ENCODE measurements at regions not wholly inside any gene's neighbourhood (a gene's known extent, or its start where the extent isn't known, plus 50 kb on each side); places are given as distances from the start of the nearest gene placed in this dataset.

DNA sequence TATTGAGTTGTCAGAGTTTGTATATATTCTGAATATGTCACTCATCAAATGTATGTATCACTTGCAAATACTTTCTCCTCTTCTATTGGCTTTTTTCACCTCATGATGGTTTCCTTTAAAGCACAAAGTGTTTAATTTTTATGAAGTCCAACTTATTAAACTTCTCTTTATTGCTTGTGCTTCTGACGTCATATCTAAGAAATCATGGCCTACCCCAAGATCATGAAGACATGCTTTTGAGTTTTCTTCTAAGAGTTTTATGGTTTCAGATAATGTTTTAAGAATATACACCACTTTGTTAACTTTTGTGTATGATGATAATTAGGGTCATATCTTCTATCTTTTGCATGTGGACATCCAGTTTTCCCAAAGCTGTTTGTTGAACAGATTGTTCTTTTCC is 417.2 kb upstream of the ATP10A start:
- no peak overlapping the region for H3K4me2 ChIP-seq
- no peak for TF ChIP-seq CEBPB (IDR thresholded peaks at IDR 0.05)
- TF ChIP-seq, protein P1, sequence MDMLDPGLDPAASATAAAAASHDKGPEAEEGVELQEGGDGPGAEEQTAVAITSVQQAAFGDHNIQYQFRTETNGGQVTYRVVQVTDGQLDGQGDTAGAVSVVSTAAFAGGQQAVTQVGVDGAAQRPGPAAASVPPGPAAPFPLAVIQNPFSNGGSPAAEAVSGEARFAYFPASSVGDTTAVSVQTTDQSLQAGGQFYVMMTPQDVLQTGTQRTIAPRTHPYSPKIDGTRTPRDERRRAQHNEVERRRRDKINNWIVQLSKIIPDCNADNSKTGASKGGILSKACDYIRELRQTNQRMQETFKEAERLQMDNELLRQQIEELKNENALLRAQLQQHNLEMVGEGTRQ (IDR thresholded peaks at IDR 0.05), result no peak
- no peak for TF ChIP-seq JUN (IDR thresholded peaks at IDR 0.05)
- no peak for TF ChIP-seq ZNF302 (CRISPR knock-in tag; IDR thresholded peaks at IDR 0.05)
- TF ChIP-seq KDM1A (IDR thresholded peaks at IDR 0.05; ENCODE audit: low read depth), result no peak
- TF ChIP-seq HOXA7 (CRISPR knock-in tag; IDR thresholded peaks at IDR 0.05), result no peak
- TF ChIP-seq ZC3H11A (IDR thresholded peaks at IDR 0.05), result no peak
- TF ChIP-seq FOSL2 (IDR thresholded peaks at IDR 0.05), result no peak
- no peak for TF ChIP-seq FOSL2 (CRISPR knock-in tag; IDR thresholded peaks at IDR 0.05)
- TF ChIP-seq CBX8 (IDR thresholded peaks at IDR 0.05), result no peak
- no peak for TF ChIP-seq NFE2L2 (conservative IDR thresholded peaks at IDR 0.05; ENCODE audit: low read length)
- TF ChIP-seq MAFK (IDR thresholded peaks at IDR 0.05; ENCODE audit: partially characterized antibody), result no peak
- TF ChIP-seq, protein P2, sequence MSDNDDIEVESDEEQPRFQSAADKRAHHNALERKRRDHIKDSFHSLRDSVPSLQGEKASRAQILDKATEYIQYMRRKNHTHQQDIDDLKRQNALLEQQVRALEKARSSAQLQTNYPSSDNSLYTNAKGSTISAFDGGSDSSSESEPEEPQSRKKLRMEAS (IDR thresholded peaks at IDR 0.05), result no peak
- TF ChIP-seq HEYL (CRISPR knock-in tag; IDR thresholded peaks at IDR 0.05), result no peak
- H3K27ac ChIP-seq, result no peak overlapping the region
- ChIA-PET POLR2A (no interaction called here), CTCF (no interaction called here)
- WGBS (ENCODE audit: missing lambda C conversion rate), result 27% methylated on average over 1 of the region's 1 CpG
- H3K4me1 ChIP-seq, result no peaks in the 10 kb centered on the region
- ATAC-seq, result no peak
- H3K9me3 ChIP-seq, result no peaks in the 10 kb centered on the region
- no peak overlapping the region for H3K4me3 ChIP-seq
- FAIRE-seq, result no peak
- no peak for DNase-seq (ENCODE audit: low read depth in 1 of 2, low spot score in 1 of 2)

DNA sequence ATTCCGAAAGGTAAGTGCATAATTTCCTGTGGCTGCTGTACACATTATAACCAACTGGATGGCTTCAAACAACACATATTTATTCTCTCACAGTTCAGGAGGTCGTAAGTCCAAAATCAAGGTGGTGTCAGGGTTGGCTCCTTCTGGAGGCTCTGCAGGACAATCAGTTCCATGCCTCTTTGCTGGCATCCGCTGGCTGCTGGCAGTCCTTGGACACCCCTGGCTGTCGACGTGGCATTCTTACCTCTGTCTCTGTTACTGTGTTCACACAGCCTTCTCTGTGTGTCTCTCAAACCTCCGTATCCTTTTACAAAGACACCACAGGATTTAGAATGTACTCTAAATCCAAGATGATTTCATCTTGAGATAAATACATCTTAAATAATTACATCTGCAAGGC is 398.8 kb upstream of the ATP10A start:
- ATAC-seq (no peak), DNase-seq (ENCODE audit: low read depth in 1 of 2, low spot score in 1 of 2) (no peak), FAIRE-seq (no peak)
- Histone ChIP-seq H3K4me3 (no peak overlapping the region), H3K27ac (no peak overlapping the region), H3K4me1 (no peaks in the 10 kb centered on the region), H3K4me2 (no peak overlapping the region), H3K9me3 (no peaks in the 10 kb centered on the region)
- ChIA-PET POLR2A (no interaction called here), CTCF (interaction anchor here (1.5 to 2.9 kb wide), 3 partner anchors 8 to 754 kb away, joined by 3 to 19 read pairs (median 5); no protein-coding TSS in a partner anchor)
- 10% methylated on average over 5 of the region's 6 CpGs for WGBS (ENCODE audit: missing lambda C conversion rate)
- TF ChIP-seq NR3C1 (IDR thresholded peaks at IDR 0.05) (no peak), JUNB (IDR thresholded peaks at IDR 0.05) (no peak), NPAS2 (CRISPR knock-in tag; IDR thresholded peaks at IDR 0.05; ENCODE audit: borderline replicate concordance) (no peak), RNF2 (IDR thresholded peaks at IDR 0.05; ENCODE audit: borderline replicate concordance, low read depth) (no peak)

DNA sequence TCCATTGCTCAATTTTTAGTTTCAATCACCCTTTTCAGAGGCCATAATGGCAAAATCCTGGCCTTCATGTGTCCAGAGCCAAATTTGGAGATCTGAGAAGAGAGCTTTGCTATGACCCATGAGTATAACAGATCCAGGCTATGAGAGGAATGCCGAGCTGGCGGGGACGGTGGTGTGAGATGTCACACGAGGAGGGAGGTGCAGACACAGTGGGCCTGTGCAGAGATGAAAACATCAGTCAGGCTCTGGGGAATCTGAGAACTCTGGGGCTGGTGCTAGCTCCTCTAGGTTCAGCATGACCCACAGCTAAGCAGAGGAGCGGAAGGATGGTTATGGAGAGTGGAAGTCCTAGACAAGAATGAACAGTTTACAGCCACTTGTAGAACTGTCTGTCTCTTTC is 398.3 kb upstream of the ATP10A start:
- WGBS (ENCODE audit: missing lambda C conversion rate), result 15% methylated on average over 5 of the region's 5 CpGs
- POLR2A ChIA-PET, result no interaction called here
- Histone ChIP-seq H3K4me1 (no peaks in the 10 kb centered on the region), H3K9me3 (no peaks in the 10 kb centered on the region), H3K4me3 (no peak overlapping the region), H3K4me2 (no peak overlapping the region), H3K27ac (no peak overlapping the region)
- TF ChIP-seq MAZ (IDR thresholded peaks at IDR 0.05; ENCODE audit: borderline replicate concordance, low read depth, low read length) (no peak), HOXA7 (CRISPR knock-in tag; IDR thresholded peaks at IDR 0.05) (no peak), NPAS2 (CRISPR knock-in tag; IDR thresholded peaks at IDR 0.05; ENCODE audit: borderline replicate concordance) (no peak), RARB (CRISPR knock-in tag; IDR thresholded peaks at IDR 0.05) (no peak), RCOR1 (IDR thresholded peaks at IDR 0.05; ENCODE audit: low read depth, low read length) (no peak), HOXB5 (CRISPR knock-in tag; IDR thresholded peaks at IDR 0.05) (no peak), CHD4 (IDR thresholded peaks at IDR 0.05; ENCODE audit: borderline replicate concordance) (no peak), ESRRA (IDR thresholded peaks at IDR 0.05; ENCODE audit: borderline replicate concordance, low read length) (no peak), JUN (IDR thresholded peaks at IDR 0.05) (no peak), PHF8 (IDR thresholded peaks at IDR 0.05; ENCODE audit: borderline replicate concordance, low read depth) (no peak), SMC3 (IDR thresholded peaks at IDR 0.05) (no peak), MAFK (IDR thresholded peaks at IDR 0.05; ENCODE audit: partially characterized antibody) (no peak), BHLHE40 (IDR thresholded peaks at IDR 0.05; ENCODE audit: low read depth, low read length) (no peak), RAD21 (conservative IDR thresholded peaks at IDR 0.05 in 1 of 2, IDR thresholded peaks at IDR 0.05 in 1 of 2) (no peak), HDAC2 (IDR thresholded peaks at IDR 0.05) (no peak), NR3C1 (IDR thresholded peaks at IDR 0.05) (no peak), ZSCAN20 (CRISPR knock-in tag; IDR thresholded peaks at IDR 0.05) (no peak)
- TF ChIP-seq, protein P1 (IDR thresholded peaks at IDR 0.05), result no peak
- TF ChIP-seq, protein P3, sequence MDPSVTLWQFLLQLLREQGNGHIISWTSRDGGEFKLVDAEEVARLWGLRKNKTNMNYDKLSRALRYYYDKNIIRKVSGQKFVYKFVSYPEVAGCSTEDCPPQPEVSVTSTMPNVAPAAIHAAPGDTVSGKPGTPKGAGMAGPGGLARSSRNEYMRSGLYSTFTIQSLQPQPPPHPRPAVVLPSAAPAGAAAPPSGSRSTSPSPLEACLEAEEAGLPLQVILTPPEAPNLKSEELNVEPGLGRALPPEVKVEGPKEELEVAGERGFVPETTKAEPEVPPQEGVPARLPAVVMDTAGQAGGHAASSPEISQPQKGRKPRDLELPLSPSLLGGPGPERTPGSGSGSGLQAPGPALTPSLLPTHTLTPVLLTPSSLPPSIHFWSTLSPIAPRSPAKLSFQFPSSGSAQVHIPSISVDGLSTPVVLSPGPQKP (IDR thresholded peaks at IDR 0.05; ENCODE audit: low read depth, low read length), result no peak
- TF ChIP-seq, protein P4, sequence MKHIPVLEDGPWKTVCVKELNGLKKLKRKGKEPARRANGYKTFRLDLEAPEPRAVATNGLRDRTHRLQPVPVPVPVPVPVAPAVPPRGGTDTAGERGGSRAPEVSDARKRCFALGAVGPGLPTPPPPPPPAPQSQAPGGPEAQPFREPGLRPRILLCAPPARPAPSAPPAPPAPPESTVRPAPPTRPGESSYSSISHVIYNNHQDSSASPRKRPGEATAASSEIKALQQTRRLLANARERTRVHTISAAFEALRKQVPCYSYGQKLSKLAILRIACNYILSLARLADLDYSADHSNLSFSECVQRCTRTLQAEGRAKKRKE (CRISPR knock-in tag; IDR thresholded peaks at IDR 0.05; ENCODE audit: low read depth), result no peak
- CTCF ChIA-PET, result interaction anchor here (0.6 to 2.9 kb wide), 9 partner anchors 8 to 752 kb away, joined by 3 to 19 read pairs (median 4); no protein-coding TSS in a partner anchor
- FAIRE-seq (no peak), ATAC-seq (no peak), DNase-seq (ENCODE audit: low read depth in 1 of 2, low spot score in 1 of 2) (no peak)

All from A549 (cell line).